A549 (cell line): ENCODE measurements at regions not wholly inside any gene's neighbourhood (a gene's known extent, or its start where the extent isn't known, plus 50 kb on each side); places are given as distances from the start of the nearest gene placed in this dataset.

ENCODE experiments used
- ATAC-seq, 2 experiments: fragments of 200-7000 bp in 1 of 2; fragments of >200 bp in 1 of 2; cut with Nextera tagmentation in 1 of 2; cut with Tn5 transposase in 1 of 2; 3 replicates each; pipeline versions ENCODE4 v1.8.0 to v1.9.1; 2018 to 2020; ENCODE audit warnings: mild to moderate bottlenecking in 1 of 2, moderate library complexity in 1 of 2
- CTCF ChIA-PET: fragments of 300-600 bp; sonication (Branson Sonifier 250); formaldehyde crosslinking; extraction: SDS; loops from one replicate; lab custom pipeline; 2021; ENCODE audit warnings: antibody characterized with exemption, inconsistent platforms; lab: Yijun Ruan, JAX
- POLR2A ChIA-PET: fragments of 350-600 bp; formaldehyde crosslinking; extraction: SDS; loops from one replicate; lab custom pipeline; 2021; ENCODE audit warnings: antibody characterized with exemption, inconsistent platforms; lab: Yijun Ruan, JAX
- DNase-seq, 2 experiments: peaks; one replicate each; pipeline versions ENCODE4 v3.0.0 to v3.0.0-alpha.2; 2011 to 2016; ENCODE audit warnings: low read depth in 1 of 2, low spot score in 1 of 2
- FAIRE-seq: peaks from 2 replicates; lab custom pipeline; 2011; peaks lifted over from hg19 to GRCh38; lab: Jason Lieb, UNC
- H3K27ac ChIP-seq, 2 experiments: fragments of >200 bp; sonication (Bioruptor Twin); formaldehyde crosslinking; 3 replicates each; pipeline ENCODE4 v1.5.1; 2016 to 2017
- H3K4me1 ChIP-seq: fragments of >200 bp; sonication (Bioruptor Twin); formaldehyde crosslinking; 3 replicates; pipeline ENCODE4 v1.6.1; 2016
- H3K4me2 ChIP-seq: fragments of >200 bp; sonication (Bioruptor Twin); formaldehyde crosslinking; 3 replicates; pipeline ENCODE4 v1.6.1; 2016
- H3K4me3 ChIP-seq: fragments of >200 bp; sonication (Bioruptor Twin); formaldehyde crosslinking; 3 replicates; pipeline ENCODE4 v1.5.1; 2016
- H3K9me3 ChIP-seq: fragments of >200 bp; sonication (Bioruptor Twin); formaldehyde crosslinking; 3 replicates; pipeline ENCODE4 v1.6.1; 2016
- ATOH8 ChIP-seq: fragments of 250-450 bp; sonication (Bioruptor Pico); IDR thresholded peaks from 2 replicates; pipeline ENCODE4 v1.5.0; 2020; ENCODE audit warnings: low read depth, mild to moderate bottlenecking, moderate library complexity
- CEBPB ChIP-seq, 2 experiments: fragments of >200 bp in 1 of 2; sonication (Bioruptor Twin) in 1 of 2; formaldehyde crosslinking in 1 of 2; IDR thresholded peaks; 2 replicates each; pipeline ENCODE4 v1.6.1; 2012 to 2016
- CHD4 ChIP-seq: fragments of 200-600 bp; sonication (generic); IDR thresholded peaks from 2 replicates; pipeline ENCODE4 v1.6.1; 2016; ENCODE audit warnings: antibody characterized with exemption, mild to moderate bottlenecking, borderline replicate concordance
- CTCF ChIP-seq: fragments of >200 bp; sonication (Bioruptor Twin); formaldehyde crosslinking; IDR thresholded peaks from 3 replicates; pipeline ENCODE4 v1.5.1; 2016
- EP300 ChIP-seq, 2 experiments: fragments of >200 bp; sonication (Bioruptor Twin); formaldehyde crosslinking; IDR thresholded peaks; 2 replicates in 1 of 2; 3 replicates in 1 of 2; pipeline ENCODE4 v1.6.1; 2016 to 2017
- ESRRA ChIP-seq: fragments of 150-350 bp; IDR thresholded peaks from 2 replicates; pipeline ENCODE4 v1.6.1; 2014; ENCODE audit warnings: mild to moderate bottlenecking, low read length, borderline replicate concordance
- FOXS1 ChIP-seq: fragments of 250-450 bp; sonication (Bioruptor Pico); IDR thresholded peaks from 2 replicates; pipeline ENCODE4 v1.5.0; 2020; ENCODE audit warnings: mild to moderate bottlenecking, moderate library complexity
- GATA3 ChIP-seq: IDR thresholded peaks from 2 replicates; pipeline ENCODE4 v1.6.1; 2012; ENCODE audit warnings: borderline replicate concordance
- HEYL ChIP-seq: fragments of 250-450 bp; sonication (Bioruptor Pico); IDR thresholded peaks from 2 replicates; pipeline ENCODE4 v1.8.0; 2021; ENCODE audit warnings: mild to moderate bottlenecking, moderate library complexity
- HOXA7 ChIP-seq: fragments of 250-450 bp; sonication (Bioruptor Pico); IDR thresholded peaks from 2 replicates; pipeline ENCODE4 v1.5.0; 2020; ENCODE audit warnings: mild to moderate bottlenecking, moderate library complexity
- HOXB5 ChIP-seq: fragments of 250-450 bp; sonication (Bioruptor Pico); IDR thresholded peaks from 2 replicates; pipeline ENCODE4 v1.5.0; 2020; ENCODE audit warnings: mild to moderate bottlenecking, moderate library complexity
- MAX ChIP-seq: IDR thresholded peaks from 2 replicates; pipeline ENCODE4 v1.6.1; 2012
- MAZ ChIP-seq: fragments of 150-350 bp; IDR thresholded peaks from 2 replicates; pipeline ENCODE4 v1.6.1; 2014; ENCODE audit warnings: antibody characterized with exemption, low read depth, low read length, borderline replicate concordance
- MYC ChIP-seq: IDR thresholded peaks from 2 replicates; pipeline ENCODE4 v1.6.1; 2012; ENCODE audit warnings: mild to moderate bottlenecking, inconsistent platforms, low read length, improper control_type of control experiment, borderline replicate concordance
- PHF8 ChIP-seq: fragments of 200-600 bp; sonication (generic); IDR thresholded peaks from 2 replicates; pipeline ENCODE4 v1.6.1; 2016; ENCODE audit warnings: low read depth, mild to moderate bottlenecking, antibody characterized with exemption, moderate library complexity, borderline replicate concordance
- POLR2A ChIP-seq: IDR thresholded peaks from 2 replicates; pipeline ENCODE4 v1.6.1; 2012; ENCODE audit warnings: mild to moderate bottlenecking, low read length
- RAD21 ChIP-seq, 2 experiments: fragments of >200 bp in 1 of 2; sonication (Bioruptor Twin) in 1 of 2; formaldehyde crosslinking in 1 of 2; IDR thresholded peaks in 1 of 2; conservative IDR thresholded peaks in 1 of 2; 2 replicates in 1 of 2; 3 replicates in 1 of 2; pipeline ENCODE4 v1.6.1; 2012 to 2018; ENCODE audit warnings: inconsistent platforms in 1 of 2
- REST ChIP-seq: fragments of 200-600 bp; sonication (generic); IDR thresholded peaks from 2 replicates; pipeline ENCODE4 v1.6.1; 2016; ENCODE audit warnings: antibody characterized with exemption, mild to moderate bottlenecking, moderate library complexity
- RFX5 ChIP-seq: fragments of 450-650 bp; IDR thresholded peaks from 2 replicates; pipeline ENCODE4 v1.7.1; 2014; ENCODE audit warnings: antibody characterized with exemption, mild to moderate bottlenecking, moderate library complexity
- ZC3H11A ChIP-seq: fragments of 450-650 bp; IDR thresholded peaks from 2 replicates; pipeline ENCODE4 v1.6.1; 2014; ENCODE audit warnings: antibody characterized with exemption, mild to moderate bottlenecking
- ZNF302 ChIP-seq: fragments of 250-450 bp; sonication (Bioruptor Pico); IDR thresholded peaks from 2 replicates; pipeline ENCODE4 v1.9.0; 2021; ENCODE audit warnings: inconsistent platforms, mild to moderate bottlenecking, moderate library complexity
- WGBS: methylation state at CpG from one replicate; pipeline ENCODE4 v1.1.6; 2017; ENCODE audit errors: missing lambda C conversion rate; 5-methylcytosine and 5-hydroxymethylcytosine counted together
- TF ChIP-seq, protein P1 (sequence below): fragments of >200 bp; sonication (Bioruptor Twin); formaldehyde crosslinking; IDR thresholded peaks from 3 replicates; pipeline ENCODE4 v1.6.1; 2016

- H3K4me1 ChIP-seq = 0 out of 3 replicates have a peak, but pooled peaks cover 7% of the 10 kb centered on the region
- no peaks in the 10 kb centered on the region for H3K9me3 ChIP-seq
- no peak overlapping the region for H3K27ac ChIP-seq
- DNase-seq = no peak
- no peak overlapping the region for H3K4me2 ChIP-seq
- H3K4me3 ChIP-seq = no peak overlapping the region
- CTCF ChIA-PET = interaction anchor here (2.0 kb wide), 1 partner anchor 9 kb away, joined by 5 read pairs; no protein-coding TSS in a partner anchor
- 52% methylated on average over 17 of the region's 17 CpGs for WGBS
- POLR2A ChIA-PET = no interaction called here
- FAIRE-seq = no peak
- no peak for TF ChIP-seq HEYL (CRISPR knock-in tag)
- no peak for TF ChIP-seq ZNF302
- TF ChIP-seq HOXA7 (CRISPR knock-in tag) = no peak
- TF ChIP-seq MAX = no peak
- no peak for TF ChIP-seq GATA3
- TF ChIP-seq ATOH8 (CRISPR knock-in tag) = no peak
- TF ChIP-seq ZC3H11A = no peak
- TF ChIP-seq CTCF = no peak
- TF ChIP-seq FOXS1 = no peak
- ATAC-seq = no peak
Measured at GRCh38 chr2:239819974-239820555, 205.1 kb downstream of the NDUFA10 start.

- Histone ChIP-seq H3K4me1 (0 out of 3 replicates have a peak, but pooled peaks cover 7% of the 10 kb centered on the region), H3K4me2 (no peak overlapping the region), H3K27ac (no peak overlapping the region), H3K9me3 (no peaks in the 10 kb centered on the region), H3K4me3 (no peak overlapping the region)
- no peak for FAIRE-seq
- TF ChIP-seq EP300 (IDR thresholded peaks at IDR 0.05) (no peak), PHF8 (no peak), CHD4 (no peak), POLR2A (no peak), ESRRA (no peak), HOXB5 (CRISPR knock-in tag) (no peak), MAZ (no peak), HEYL (CRISPR knock-in tag) (no peak), GATA3 (no peak), RFX5 (no peak), MYC (no peak), CEBPB (IDR thresholded peaks at IDR 0.05) (no peak), REST (no peak), RAD21 (conservative IDR thresholded peaks at IDR 0.05 in 1 of 2, IDR thresholded peaks at IDR 0.05 in 1 of 2) (no peak)
- TF ChIP-seq, protein P1, sequence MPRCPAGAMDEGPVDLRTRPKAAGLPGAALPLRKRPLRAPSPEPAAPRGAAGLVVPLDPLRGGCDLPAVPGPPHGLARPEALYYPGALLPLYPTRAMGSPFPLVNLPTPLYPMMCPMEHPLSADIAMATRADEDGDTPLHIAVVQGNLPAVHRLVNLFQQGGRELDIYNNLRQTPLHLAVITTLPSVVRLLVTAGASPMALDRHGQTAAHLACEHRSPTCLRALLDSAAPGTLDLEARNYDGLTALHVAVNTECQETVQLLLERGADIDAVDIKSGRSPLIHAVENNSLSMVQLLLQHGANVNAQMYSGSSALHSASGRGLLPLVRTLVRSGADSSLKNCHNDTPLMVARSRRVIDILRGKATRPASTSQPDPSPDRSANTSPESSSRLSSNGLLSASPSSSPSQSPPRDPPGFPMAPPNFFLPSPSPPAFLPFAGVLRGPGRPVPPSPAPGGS = no peak
- ChIA-PET POLR2A (no interaction called here), CTCF (interaction anchor here (2.0 kb wide), 1 partner anchor 10 kb away, joined by 5 read pairs; no protein-coding TSS in a partner anchor)
- DNase-seq = no peak
- 57% methylated on average over 6 of the region's 17 CpGs for WGBS
- ATAC-seq = no peak; a peak in 1 of 6 replicates
Measured at GRCh38 chr2:239819091-239819973, 205.8 kb downstream of the NDUFA10 start.
